ENCODE measurements at regions not wholly inside any gene's neighbourhood (a gene's known extent, or its start where the extent isn't known, plus 50 kb on each side); places are given as distances from the start of the nearest gene placed in this dataset.

DNA sequence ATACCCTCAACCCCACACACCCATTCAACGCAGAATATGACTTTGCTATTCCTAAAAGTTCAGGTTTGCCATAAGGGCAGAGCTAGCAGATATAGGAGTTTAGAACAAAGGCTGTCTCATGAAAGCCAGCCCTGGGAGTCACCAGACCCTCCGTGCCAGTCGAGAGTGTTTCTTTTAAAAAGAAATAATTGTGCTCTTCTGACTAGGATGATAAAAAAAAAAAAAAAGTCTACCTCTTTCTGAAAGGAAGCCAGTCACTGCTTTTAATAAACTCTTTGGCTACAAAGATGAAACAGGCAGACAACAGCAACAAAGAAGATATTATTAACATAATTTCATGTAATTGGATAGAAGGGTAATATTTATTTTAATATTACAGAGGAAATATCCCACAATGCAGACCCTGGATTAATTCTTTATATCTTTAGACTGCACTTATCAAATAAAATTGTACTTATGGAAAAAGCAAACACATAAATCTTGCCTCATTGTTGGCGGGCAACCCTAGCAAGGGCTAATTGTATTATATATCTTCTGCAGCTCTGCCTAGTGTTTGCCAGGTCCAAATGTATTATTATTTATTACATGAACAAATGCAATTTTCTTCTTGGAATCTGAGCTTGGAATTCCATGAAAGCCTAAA, 277.5 kb upstream of the DYNLRB2 start:
- TF ChIP-seq, protein P1, sequence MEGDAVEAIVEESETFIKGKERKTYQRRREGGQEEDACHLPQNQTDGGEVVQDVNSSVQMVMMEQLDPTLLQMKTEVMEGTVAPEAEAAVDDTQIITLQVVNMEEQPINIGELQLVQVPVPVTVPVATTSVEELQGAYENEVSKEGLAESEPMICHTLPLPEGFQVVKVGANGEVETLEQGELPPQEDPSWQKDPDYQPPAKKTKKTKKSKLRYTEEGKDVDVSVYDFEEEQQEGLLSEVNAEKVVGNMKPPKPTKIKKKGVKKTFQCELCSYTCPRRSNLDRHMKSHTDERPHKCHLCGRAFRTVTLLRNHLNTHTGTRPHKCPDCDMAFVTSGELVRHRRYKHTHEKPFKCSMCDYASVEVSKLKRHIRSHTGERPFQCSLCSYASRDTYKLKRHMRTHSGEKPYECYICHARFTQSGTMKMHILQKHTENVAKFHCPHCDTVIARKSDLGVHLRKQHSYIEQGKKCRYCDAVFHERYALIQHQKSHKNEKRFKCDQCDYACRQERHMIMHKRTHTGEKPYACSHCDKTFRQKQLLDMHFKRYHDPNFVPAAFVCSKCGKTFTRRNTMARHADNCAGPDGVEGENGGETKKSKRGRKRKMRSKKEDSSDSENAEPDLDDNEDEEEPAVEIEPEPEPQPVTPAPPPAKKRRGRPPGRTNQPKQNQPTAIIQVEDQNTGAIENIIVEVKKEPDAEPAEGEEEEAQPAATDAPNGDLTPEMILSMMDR (IDR thresholded peaks at IDR 0.05; ENCODE audit: low read depth, low read length) = no peak
- H3K36me3 ChIP-seq = no peaks in the 10 kb centered on the region
- H3K27ac ChIP-seq = no peak overlapping the region
- no peaks in the 10 kb centered on the region for H3K4me1 ChIP-seq (ENCODE audit: low read depth)
- peaks cover 33% of the 10 kb centered on the region for H3K27me3 ChIP-seq
- H3K9me3 ChIP-seq (ENCODE audit: low read depth) = no peaks in the 10 kb centered on the region
- DNase-seq (ENCODE audit: low read depth in 1 of 2, low spot score in 1 of 2) = no peak
- H3K4me3 ChIP-seq = no peak overlapping the region

DNA sequence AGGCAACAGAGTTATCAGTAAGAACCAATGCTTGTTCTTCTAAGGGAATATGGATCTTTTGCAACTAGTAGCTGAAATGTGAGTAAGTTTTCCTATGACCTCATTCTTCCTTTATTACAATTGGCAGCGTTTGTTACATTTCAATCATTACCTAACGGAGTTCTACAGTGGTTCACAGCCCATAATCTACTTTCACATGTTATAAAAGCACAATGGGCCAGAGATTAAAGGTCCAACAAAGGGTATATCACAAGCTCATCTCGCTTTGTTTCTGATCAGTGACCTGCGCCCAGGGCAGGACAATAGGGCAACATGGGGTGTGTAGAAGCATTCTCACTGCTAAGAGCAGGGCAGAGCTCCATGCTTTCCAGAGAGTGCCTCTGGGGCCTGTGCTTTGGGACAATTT, 279.9 kb upstream of the DYNLRB2 start:
- no peaks in the 10 kb centered on the region for H3K4me1 ChIP-seq (ENCODE audit: low read depth)
- H3K27me3 ChIP-seq = peaks cover 24% of the 10 kb centered on the region
- H3K4me3 ChIP-seq = no peak overlapping the region
- TF ChIP-seq, protein P1 (IDR thresholded peaks at IDR 0.05; ENCODE audit: low read depth, low read length) = no peak
- no peak overlapping the region for H3K27ac ChIP-seq
- H3K36me3 ChIP-seq = no peaks in the 10 kb centered on the region
- no peaks in the 10 kb centered on the region for H3K9me3 ChIP-seq (ENCODE audit: low read depth)
- DNase-seq (ENCODE audit: low read depth in 1 of 2, low spot score in 1 of 2) = no peak

DNA sequence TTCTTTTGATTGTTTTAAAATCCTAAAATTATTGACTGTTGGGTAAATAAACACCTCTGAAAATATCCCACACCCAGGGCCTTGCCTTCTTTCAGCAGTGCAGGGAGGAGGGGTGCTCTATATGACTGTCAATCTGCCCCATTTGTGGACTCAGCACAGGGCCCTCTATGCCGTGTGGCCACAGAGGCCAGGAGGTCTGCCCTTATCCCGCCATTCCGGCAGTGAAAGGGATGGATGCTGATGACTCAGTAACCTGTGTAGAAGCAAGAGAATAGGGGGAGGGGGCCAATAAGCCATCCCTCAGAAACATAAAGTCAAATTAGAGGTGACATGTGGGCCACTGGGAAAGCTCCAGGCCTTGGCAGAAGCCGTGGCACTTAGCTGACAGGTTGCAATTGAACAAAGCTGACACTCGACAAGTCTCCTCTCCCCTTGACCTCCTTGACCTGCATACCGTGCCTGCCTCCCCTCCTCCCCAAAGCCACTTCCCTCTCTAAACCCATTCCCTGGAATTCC, 281.4 kb upstream of the DYNLRB2 start:
- H3K36me3 ChIP-seq = no peaks in the 10 kb centered on the region
- TF ChIP-seq, protein P1 (IDR thresholded peaks at IDR 0.05; ENCODE audit: low read depth, low read length) = no peak
- DNase-seq (ENCODE audit: low read depth in 1 of 2, low spot score in 1 of 2) = peak in 1 of 2 donors; percentile 26
- no peak overlapping the region for H3K27ac ChIP-seq
- peaks cover 12% of the 10 kb centered on the region for H3K27me3 ChIP-seq
- H3K4me1 ChIP-seq (ENCODE audit: low read depth) = no peaks in the 10 kb centered on the region
- no peak overlapping the region for H3K4me3 ChIP-seq
- H3K9me3 ChIP-seq (ENCODE audit: low read depth) = no peaks in the 10 kb centered on the region

DNA sequence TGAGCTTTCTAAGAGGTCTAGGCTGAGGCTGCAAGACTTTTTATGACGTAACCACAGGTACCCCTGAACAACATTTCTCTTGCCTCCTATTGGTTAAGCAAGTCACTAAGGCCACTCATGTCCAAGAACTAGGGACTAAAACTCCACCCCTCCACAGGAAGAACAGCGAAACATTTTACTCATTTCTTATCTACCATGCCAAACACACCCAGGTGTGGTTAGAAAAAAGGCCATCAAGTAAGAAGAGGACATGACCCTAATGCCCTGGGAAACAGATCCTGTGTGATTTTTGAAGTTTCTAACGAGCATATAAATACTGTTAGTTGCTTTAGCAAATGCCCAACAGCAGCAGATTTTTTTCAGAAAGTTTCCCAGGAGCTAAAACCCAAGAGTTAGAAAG, 282.4 kb upstream of the DYNLRB2 start:
- H3K4me1 ChIP-seq (ENCODE audit: low read depth) = no peaks in the 10 kb centered on the region
- H3K27me3 ChIP-seq = peaks cover 11% of the 10 kb centered on the region
- no peaks in the 10 kb centered on the region for H3K36me3 ChIP-seq
- TF ChIP-seq, protein P1 (IDR thresholded peaks at IDR 0.05; ENCODE audit: low read depth, low read length) = no peak
- no peak overlapping the region for H3K27ac ChIP-seq
- no peaks in the 10 kb centered on the region for H3K9me3 ChIP-seq (ENCODE audit: low read depth)
- no peak overlapping the region for H3K4me3 ChIP-seq
- DNase-seq (ENCODE audit: low read depth in 1 of 2, low spot score in 1 of 2) = no peak

DNA sequence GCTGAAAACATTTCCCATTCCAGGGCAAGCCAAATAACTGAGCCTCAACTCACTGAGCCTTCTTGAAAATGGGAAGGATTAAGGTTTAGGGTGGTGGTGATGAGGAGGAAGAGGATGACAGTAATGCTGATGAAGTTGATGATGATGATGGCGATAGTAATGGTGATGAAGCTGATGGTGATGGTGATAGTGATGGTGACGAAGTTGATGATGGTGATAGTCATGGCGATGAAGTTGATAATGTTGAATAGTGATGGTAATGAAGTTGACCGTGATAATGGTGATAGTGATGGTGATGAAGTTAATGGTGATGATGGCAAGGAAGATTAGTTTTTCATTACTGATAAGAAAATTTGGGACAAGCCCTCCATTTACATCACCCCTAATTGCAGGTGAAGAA, 285.8 kb upstream of the DYNLRB2 start:
- no peaks in the 10 kb centered on the region for H3K36me3 ChIP-seq
- no peak overlapping the region for H3K4me3 ChIP-seq
- no peak overlapping the region for H3K27ac ChIP-seq
- DNase-seq (ENCODE audit: low read depth in 1 of 2, low spot score in 1 of 2) = no peak
- peaks cover 3% of the 10 kb centered on the region for H3K27me3 ChIP-seq
- TF ChIP-seq, protein P1 (IDR thresholded peaks at IDR 0.05; ENCODE audit: low read depth, low read length) = no peak
- no peaks in the 10 kb centered on the region for H3K4me1 ChIP-seq (ENCODE audit: low read depth)
- H3K9me3 ChIP-seq (ENCODE audit: low read depth) = no peaks in the 10 kb centered on the region
